ENCODE measurements at regions not wholly inside any gene's neighbourhood (a gene's known extent, or its start where the extent isn't known, plus 50 kb on each side); places are given as distances from the start of the nearest gene placed in this dataset.

GRCh38 chr1:29599826-29600225 is 363.5 kb downstream of the PTPRU start:
- Histone ChIP-seq H3K36me3 (ENCODE audit: insufficient read depth, insufficient read length, low read length) (no peaks in the 10 kb centered on the region), H3K9me3 (ENCODE audit: insufficient read depth, low read length) (peaks cover 15% of the 10 kb centered on the region; the same call in 1 of the 2 replicates), H3K4me3 (ENCODE audit: insufficient read length, low read depth) (no peak overlapping the region), H3K9ac (ENCODE audit: insufficient read length, low read depth) (no peak overlapping the region), H3K4me1 (ENCODE audit: insufficient read depth, insufficient read length) (no peaks in the 10 kb centered on the region), H3K27me3 (ENCODE audit: insufficient read depth, insufficient read length) (no peaks in the 10 kb centered on the region)
- no peak for TF ChIP-seq SUZ12 (IDR thresholded peaks at IDR 0.05; ENCODE audit: extremely low read depth, insufficient read depth, insufficient read length)
- no peak for DNase-seq (ENCODE audit: low read depth, low spot score)

- no peaks in the 10 kb centered on the region for H3K36me3 ChIP-seq (ENCODE audit: insufficient read depth, insufficient read length, low read length)
- no peak for DNase-seq (ENCODE audit: low read depth, low spot score)
- H3K27me3 ChIP-seq (ENCODE audit: insufficient read depth, insufficient read length), result no peaks in the 10 kb centered on the region
- TF ChIP-seq SUZ12 (IDR thresholded peaks at IDR 0.05; ENCODE audit: extremely low read depth, insufficient read depth, insufficient read length), result no peak
- TF ChIP-seq YY1 (IDR thresholded peaks at IDR 0.05; ENCODE audit: insufficient read depth, insufficient read length), result no peak
- no peak overlapping the region for H3K4me3 ChIP-seq (ENCODE audit: insufficient read length, low read depth)
- H3K9me3 ChIP-seq (ENCODE audit: insufficient read depth, low read length), result peaks cover 15% of the 10 kb centered on the region; the same call in 1 of the 2 replicates
- H3K9ac ChIP-seq (ENCODE audit: insufficient read length, low read depth), result no peak overlapping the region
- H3K4me1 ChIP-seq (ENCODE audit: insufficient read depth, insufficient read length), result no peaks in the 10 kb centered on the region
Observed at GRCh38 chr1:29599071-29599470, 362.7 kb downstream of the PTPRU start.

- no peaks in the 10 kb centered on the region for H3K36me3 ChIP-seq (ENCODE audit: insufficient read depth, insufficient read length, low read length)
- no peak overlapping the region for H3K4me3 ChIP-seq (ENCODE audit: insufficient read length, low read depth)
- peaks cover 11% of the 10 kb centered on the region; the same call in 1 of the 2 replicates for H3K9me3 ChIP-seq (ENCODE audit: insufficient read depth, low read length)
- H3K9ac ChIP-seq (ENCODE audit: insufficient read length, low read depth), result no peak overlapping the region
- DNase-seq (ENCODE audit: low read depth, low spot score), result no peak
- no peaks in the 10 kb centered on the region for H3K4me1 ChIP-seq (ENCODE audit: insufficient read depth, insufficient read length)
- no peaks in the 10 kb centered on the region for H3K27me3 ChIP-seq (ENCODE audit: insufficient read depth, insufficient read length)
- TF ChIP-seq YY1 (IDR thresholded peaks at IDR 0.05; ENCODE audit: insufficient read depth, insufficient read length) (no peak), SUZ12 (IDR thresholded peaks at IDR 0.05; ENCODE audit: extremely low read depth, insufficient read depth, insufficient read length) (no peak), ZNF274 (IDR thresholded peaks at IDR 0.05; ENCODE audit: low read depth, low read length) (no peak)
Observed at GRCh38 chr1:29597861-29598260, 361.5 kb downstream of the PTPRU start.

GRCh38 chr1:29593601-29594382 is 357.5 kb downstream of the PTPRU start:
- H3K9me3 ChIP-seq (ENCODE audit: insufficient read depth, low read length), result no peaks in the 10 kb centered on the region
- no peak for TF ChIP-seq SUZ12 (IDR thresholded peaks at IDR 0.05; ENCODE audit: extremely low read depth, insufficient read depth, insufficient read length)
- TF ChIP-seq ZNF274 (IDR thresholded peaks at IDR 0.05; ENCODE audit: low read depth, low read length), result no peak
- no peak for TF ChIP-seq YY1 (IDR thresholded peaks at IDR 0.05; ENCODE audit: insufficient read depth, insufficient read length)
- DNase-seq (ENCODE audit: low read depth, low spot score), result no peak
- no peaks in the 10 kb centered on the region for H3K27me3 ChIP-seq (ENCODE audit: insufficient read depth, insufficient read length)
- H3K4me1 ChIP-seq (ENCODE audit: insufficient read depth, insufficient read length), result peaks cover 4% of the 10 kb centered on the region
- no peak overlapping the region for H3K4me3 ChIP-seq (ENCODE audit: insufficient read length, low read depth)
- H3K9ac ChIP-seq (ENCODE audit: insufficient read length, low read depth), result no peak overlapping the region
- H3K36me3 ChIP-seq (ENCODE audit: insufficient read depth, insufficient read length, low read length), result no peaks in the 10 kb centered on the region

GRCh38 chr1:29592731-29593130 is 356.4 kb downstream of the PTPRU start:
- no peaks in the 10 kb centered on the region for H3K9me3 ChIP-seq (ENCODE audit: insufficient read depth, low read length)
- no peak for DNase-seq (ENCODE audit: low read depth, low spot score)
- H3K36me3 ChIP-seq (ENCODE audit: insufficient read depth, insufficient read length, low read length), result no peaks in the 10 kb centered on the region
- no peak overlapping the region for H3K9ac ChIP-seq (ENCODE audit: insufficient read length, low read depth)
- H3K4me1 ChIP-seq (ENCODE audit: insufficient read depth, insufficient read length), result peaks cover 4% of the 10 kb centered on the region
- H3K27me3 ChIP-seq (ENCODE audit: insufficient read depth, insufficient read length), result no peaks in the 10 kb centered on the region
- no peak overlapping the region for H3K4me3 ChIP-seq (ENCODE audit: insufficient read length, low read depth)
- no peak for TF ChIP-seq ZNF274 (IDR thresholded peaks at IDR 0.05; ENCODE audit: low read depth, low read length)
- no peak for TF ChIP-seq SUZ12 (IDR thresholded peaks at IDR 0.05; ENCODE audit: extremely low read depth, insufficient read depth, insufficient read length)
- no peak for TF ChIP-seq YY1 (IDR thresholded peaks at IDR 0.05; ENCODE audit: insufficient read depth, insufficient read length)

GRCh38 chr1:29592261-29592615 is 355.9 kb downstream of the PTPRU start:
- no peak overlapping the region for H3K9ac ChIP-seq (ENCODE audit: insufficient read length, low read depth)
- H3K27me3 ChIP-seq (ENCODE audit: insufficient read depth, insufficient read length), result no peaks in the 10 kb centered on the region
- no peak overlapping the region for H3K4me3 ChIP-seq (ENCODE audit: insufficient read length, low read depth)
- H3K36me3 ChIP-seq (ENCODE audit: insufficient read depth, insufficient read length, low read length), result no peaks in the 10 kb centered on the region
- no peak for DNase-seq (ENCODE audit: low read depth, low spot score)
- no peaks in the 10 kb centered on the region for H3K9me3 ChIP-seq (ENCODE audit: insufficient read depth, low read length)
- TF ChIP-seq ZNF274 (IDR thresholded peaks at IDR 0.05; ENCODE audit: low read depth, low read length), result no peak
- no peak for TF ChIP-seq YY1 (IDR thresholded peaks at IDR 0.05; ENCODE audit: insufficient read depth, insufficient read length)
- no peak for TF ChIP-seq SUZ12 (IDR thresholded peaks at IDR 0.05; ENCODE audit: extremely low read depth, insufficient read depth, insufficient read length)
- H3K4me1 ChIP-seq (ENCODE audit: insufficient read depth, insufficient read length), result peaks cover 4% of the 10 kb centered on the region

- no peaks in the 10 kb centered on the region for H3K36me3 ChIP-seq (ENCODE audit: insufficient read depth, insufficient read length, low read length)
- H3K27me3 ChIP-seq (ENCODE audit: insufficient read depth, insufficient read length), result no peaks in the 10 kb centered on the region
- DNase-seq (ENCODE audit: low read depth, low spot score), result no peak
- H3K4me1 ChIP-seq (ENCODE audit: insufficient read depth, insufficient read length), result peaks cover 4% of the 10 kb centered on the region
- TF ChIP-seq ZNF274 (IDR thresholded peaks at IDR 0.05; ENCODE audit: low read depth, low read length) (no peak), SUZ12 (IDR thresholded peaks at IDR 0.05; ENCODE audit: extremely low read depth, insufficient read depth, insufficient read length) (no peak), YY1 (IDR thresholded peaks at IDR 0.05; ENCODE audit: insufficient read depth, insufficient read length) (no peak)
- no peaks in the 10 kb centered on the region for H3K9me3 ChIP-seq (ENCODE audit: insufficient read depth, low read length)
- H3K4me3 ChIP-seq (ENCODE audit: insufficient read length, low read depth), result no peak overlapping the region
- H3K9ac ChIP-seq (ENCODE audit: insufficient read length, low read depth), result no peak overlapping the region
Observed at GRCh38 chr1:29591601-29592260, 355.4 kb downstream of the PTPRU start.

All from NT2/D1 (cell line).